ENCODE measurements at regions not wholly inside any gene's neighbourhood (a gene's known extent, or its start where the extent isn't known, plus 50 kb on each side); places are given as distances from the start of the nearest gene placed in this dataset.

GRCh38 chr15:77846360-77846759 lies 213.6 kb upstream of the LINGO1 start:
- no peak for DNase-seq
- H3K27me3 Mint-ChIP-seq (ENCODE audit: low read depth), result peaks cover 25% of the 10 kb centered on the region
- ChIA-PET POLR2A (no interaction called here), CTCF (no interaction called here)
- H3K36me3 Mint-ChIP-seq (ENCODE audit: low read depth), result no peaks in the 10 kb centered on the region
- peaks cover 4% of the 10 kb centered on the region for H3K9me3 Mint-ChIP-seq (ENCODE audit: insufficient read depth)
- no peak overlapping the region for H3K4me3 Mint-ChIP-seq
- no peak for ATAC-seq
- H3K27ac Mint-ChIP-seq, result no peak overlapping the region
- no peaks in the 10 kb centered on the region for H3K4me1 Mint-ChIP-seq (ENCODE audit: low read depth)

- ChIA-PET CTCF (no interaction called here), POLR2A (no interaction called here)
- Mint-ChIP-seq H3K27me3 (ENCODE audit: low read depth) (peaks cover 23% of the 10 kb centered on the region), H3K36me3 (ENCODE audit: low read depth) (no peaks in the 10 kb centered on the region), H3K4me3 (no peak overlapping the region), H3K9me3 (ENCODE audit: insufficient read depth) (no peaks in the 10 kb centered on the region), H3K27ac (no peak overlapping the region), H3K4me1 (ENCODE audit: low read depth) (no peaks in the 10 kb centered on the region)
- ATAC-seq, result no peak
- DNase-seq, result no peak
These were observed 212.2 kb upstream of the LINGO1 start for GRCh38 chr15:77844798-77845446.

- H3K4me3 Mint-ChIP-seq, result no peak overlapping the region
- no peak for ATAC-seq
- H3K36me3 Mint-ChIP-seq (ENCODE audit: low read depth), result no peaks in the 10 kb centered on the region
- DNase-seq, result no peak
- POLR2A ChIA-PET, result no interaction called here
- no peaks in the 10 kb centered on the region for H3K4me1 Mint-ChIP-seq (ENCODE audit: low read depth)
- H3K27me3 Mint-ChIP-seq (ENCODE audit: low read depth), result peaks cover 17% of the 10 kb centered on the region
- H3K9me3 Mint-ChIP-seq (ENCODE audit: insufficient read depth), result no peaks in the 10 kb centered on the region
- CTCF ChIA-PET, result no interaction called here
- no peak overlapping the region for H3K27ac Mint-ChIP-seq
These were observed 210.8 kb upstream of the LINGO1 start for GRCh38 chr15:77843546-77843945.

GRCh38 chr15:77840991-77841775 lies 208.5 kb upstream of the LINGO1 start:
- ChIA-PET CTCF (interaction anchor here (0.6 kb wide), 1 partner anchor 107 kb away, joined by 3 read pairs; no protein-coding TSS in a partner anchor), POLR2A (no interaction called here)
- ATAC-seq (no peak), DNase-seq (no peak)
- H3K4me1 Mint-ChIP-seq (ENCODE audit: low read depth), result no peaks in the 10 kb centered on the region
- no peaks in the 10 kb centered on the region for H3K36me3 Mint-ChIP-seq (ENCODE audit: low read depth)
- no peaks in the 10 kb centered on the region for H3K9me3 Mint-ChIP-seq (ENCODE audit: insufficient read depth)
- peaks cover 8% of the 10 kb centered on the region for H3K27me3 Mint-ChIP-seq (ENCODE audit: low read depth)
- no peak overlapping the region for H3K4me3 Mint-ChIP-seq
- no peak overlapping the region for H3K27ac Mint-ChIP-seq

GRCh38 chr15:77839970-77840905 lies 207.5 kb upstream of the LINGO1 start:
- Mint-ChIP-seq H3K27me3 (ENCODE audit: low read depth) (peaks cover 2% of the 10 kb centered on the region), H3K4me1 (ENCODE audit: low read depth) (no peaks in the 10 kb centered on the region), H3K9me3 (ENCODE audit: insufficient read depth) (no peaks in the 10 kb centered on the region), H3K4me3 (no peak overlapping the region), H3K36me3 (ENCODE audit: low read depth) (no peaks in the 10 kb centered on the region), H3K27ac (no peak overlapping the region)
- ChIA-PET POLR2A (no interaction called here), CTCF (no interaction called here)
- ATAC-seq (no peak), DNase-seq (no peak)

GRCh38 chr15:77839456-77839855 lies 206.7 kb upstream of the LINGO1 start:
- Mint-ChIP-seq H3K27ac (no peak overlapping the region), H3K27me3 (ENCODE audit: low read depth) (peaks cover 2% of the 10 kb centered on the region), H3K4me1 (ENCODE audit: low read depth) (no peaks in the 10 kb centered on the region), H3K4me3 (no peak overlapping the region), H3K9me3 (ENCODE audit: insufficient read depth) (no peaks in the 10 kb centered on the region), H3K36me3 (ENCODE audit: low read depth) (no peaks in the 10 kb centered on the region)
- CTCF ChIA-PET, result no interaction called here
- ATAC-seq (no peak), DNase-seq (no peak)
- POLR2A ChIA-PET, result no interaction called here

- Mint-ChIP-seq H3K27ac (no peak overlapping the region), H3K4me1 (ENCODE audit: low read depth) (no peaks in the 10 kb centered on the region), H3K36me3 (ENCODE audit: low read depth) (no peaks in the 10 kb centered on the region), H3K4me3 (no peak overlapping the region), H3K9me3 (ENCODE audit: insufficient read depth) (no peaks in the 10 kb centered on the region), H3K27me3 (ENCODE audit: low read depth) (peaks cover 2% of the 10 kb centered on the region)
- DNase-seq (no peak), ATAC-seq (no peak)
- ChIA-PET POLR2A (interaction anchor here (0.8 kb wide), 1 partner anchor 19 kb away, joined by 3 read pairs; no protein-coding TSS in a partner anchor), CTCF (no interaction called here)
These were observed 205.9 kb upstream of the LINGO1 start for GRCh38 chr15:77838595-77838994.

- no peak for DNase-seq
- no peaks in the 10 kb centered on the region for H3K36me3 Mint-ChIP-seq (ENCODE audit: low read depth)
- ChIA-PET POLR2A (interaction anchor here (0.8 kb wide), 1 partner anchor 20 kb away, joined by 3 read pairs; no protein-coding TSS in a partner anchor), CTCF (no interaction called here)
- no peaks in the 10 kb centered on the region for H3K4me1 Mint-ChIP-seq (ENCODE audit: low read depth)
- peaks cover 2% of the 10 kb centered on the region for H3K27me3 Mint-ChIP-seq (ENCODE audit: low read depth)
- H3K27ac Mint-ChIP-seq, result no peak overlapping the region
- ATAC-seq, result no peak
- H3K4me3 Mint-ChIP-seq, result no peak overlapping the region
- H3K9me3 Mint-ChIP-seq (ENCODE audit: insufficient read depth), result no peaks in the 10 kb centered on the region
These were observed 205.3 kb upstream of the LINGO1 start for GRCh38 chr15:77838061-77838460.

GRCh38 chr15:77837649-77838025 lies 204.9 kb upstream of the LINGO1 start:
- POLR2A ChIA-PET, result no interaction called here
- peaks cover 2% of the 10 kb centered on the region for H3K27me3 Mint-ChIP-seq (ENCODE audit: low read depth)
- H3K9me3 Mint-ChIP-seq (ENCODE audit: insufficient read depth), result no peaks in the 10 kb centered on the region
- ATAC-seq, result no peak
- H3K27ac Mint-ChIP-seq, result no peak overlapping the region
- no peak overlapping the region for H3K4me3 Mint-ChIP-seq
- no peaks in the 10 kb centered on the region for H3K36me3 Mint-ChIP-seq (ENCODE audit: low read depth)
- CTCF ChIA-PET, result no interaction called here
- no peak for DNase-seq
- H3K4me1 Mint-ChIP-seq (ENCODE audit: low read depth), result no peaks in the 10 kb centered on the region

- Mint-ChIP-seq H3K27me3 (ENCODE audit: low read depth) (no peaks in the 10 kb centered on the region), H3K4me3 (no peak overlapping the region), H3K36me3 (ENCODE audit: low read depth) (no peaks in the 10 kb centered on the region), H3K4me1 (ENCODE audit: low read depth) (no peaks in the 10 kb centered on the region), H3K27ac (no peak overlapping the region), H3K9me3 (ENCODE audit: insufficient read depth) (no peaks in the 10 kb centered on the region)
- ATAC-seq, result no peak
- ChIA-PET CTCF (no interaction called here), POLR2A (no interaction called here)
- DNase-seq, result no peak
These were observed 204.4 kb upstream of the LINGO1 start for GRCh38 chr15:77836906-77837648.

- ChIA-PET POLR2A (no interaction called here), CTCF (no interaction called here)
- H3K27ac Mint-ChIP-seq, result no peak overlapping the region
- no peaks in the 10 kb centered on the region for H3K36me3 Mint-ChIP-seq (ENCODE audit: low read depth)
- H3K9me3 Mint-ChIP-seq (ENCODE audit: insufficient read depth), result no peaks in the 10 kb centered on the region
- ATAC-seq (no peak), DNase-seq (no peak)
- no peak overlapping the region for H3K4me3 Mint-ChIP-seq
- H3K4me1 Mint-ChIP-seq (ENCODE audit: low read depth), result no peaks in the 10 kb centered on the region
- no peaks in the 10 kb centered on the region for H3K27me3 Mint-ChIP-seq (ENCODE audit: low read depth)
These were observed 203.5 kb upstream of the LINGO1 start for GRCh38 chr15:77836121-77836692.

All from activated CD8-positive, alpha-beta T cell treated with anti-CD3 and anti-CD28 coated beads, Interleukin-2, amount 10 ng/mL, durations not matched to agents 7 days and 5 days (primary cell).